ENCODE measurements at regions not wholly inside any gene's neighbourhood (a gene's known extent, or its start where the extent isn't known, plus 50 kb on each side); places are given as distances from the start of the nearest gene placed in this dataset.

DNA sequence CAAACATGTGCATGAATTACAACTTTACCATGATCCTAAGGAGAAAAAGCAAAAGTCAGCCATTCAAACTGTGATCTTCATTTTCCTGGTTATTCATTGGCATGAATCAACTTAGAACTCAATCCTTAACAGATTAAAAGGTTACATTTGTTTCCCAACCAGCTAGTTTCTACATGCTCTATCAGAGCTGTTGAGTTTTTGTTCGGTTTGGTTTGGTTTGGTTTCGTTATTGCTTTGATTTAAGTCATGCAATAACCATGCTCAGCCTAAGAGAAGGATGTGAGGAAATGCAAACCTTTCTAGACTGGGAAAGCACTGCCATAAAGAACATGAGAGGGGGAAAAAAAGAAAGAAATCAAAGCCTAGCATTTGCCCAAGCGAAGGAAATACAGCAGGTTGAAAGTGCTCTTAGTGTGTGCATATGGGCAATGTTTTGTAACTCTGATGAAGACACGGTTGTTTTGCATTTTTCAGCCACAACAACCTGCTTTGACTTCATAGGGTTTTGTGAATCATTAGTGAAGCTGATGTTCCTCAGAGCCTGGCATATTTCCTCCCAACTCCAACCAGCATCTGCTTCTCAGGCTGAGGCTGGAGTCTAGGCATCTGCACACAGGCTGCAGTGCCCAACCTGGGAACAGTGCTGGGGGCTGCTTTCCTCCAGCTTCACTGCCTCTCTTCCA lies 234.3 kb downstream of the ZNF674 start:
- Histone ChIP-seq H3K4me1 (ENCODE audit: control insufficient read depth, insufficient read depth, low read length) (no peaks in the 10 kb centered on the region), H3K36me3 (ENCODE audit: control insufficient read depth in 2 of 2, insufficient read depth in 1 of 2, low read length in 2 of 2) (no peaks in the 10 kb centered on the region), H3K27ac (ENCODE audit: extremely low read depth, low read depth, low read length) (no peak overlapping the region), H3K4me3 (ENCODE audit: low read depth, low read length) (no peak overlapping the region), H3K9me3 (ENCODE audit: control insufficient read depth, insufficient read depth, low read depth, low read length) (no peaks in the 10 kb centered on the region)
- ChIA-PET POLR2A (no interaction called here), CTCF (interaction anchor here (1.0 kb wide), 1 partner anchor 30 kb away, joined by 3 read pairs; no protein-coding TSS in a partner anchor)
- TF ChIP-seq YY1 (tag by site-specific recombination; IDR thresholded peaks at IDR 0.05) = no peak
- no peak for TF ChIP-seq ZNF221 (tag by site-specific recombination; IDR thresholded peaks at IDR 0.05; ENCODE audit: borderline replicate concordance)
- TF ChIP-seq KLF10 (tag by site-specific recombination; IDR thresholded peaks at IDR 0.05) = no peak
- no peak for TF ChIP-seq ZNF521 (tag by site-specific recombination; IDR thresholded peaks at IDR 0.05)

DNA sequence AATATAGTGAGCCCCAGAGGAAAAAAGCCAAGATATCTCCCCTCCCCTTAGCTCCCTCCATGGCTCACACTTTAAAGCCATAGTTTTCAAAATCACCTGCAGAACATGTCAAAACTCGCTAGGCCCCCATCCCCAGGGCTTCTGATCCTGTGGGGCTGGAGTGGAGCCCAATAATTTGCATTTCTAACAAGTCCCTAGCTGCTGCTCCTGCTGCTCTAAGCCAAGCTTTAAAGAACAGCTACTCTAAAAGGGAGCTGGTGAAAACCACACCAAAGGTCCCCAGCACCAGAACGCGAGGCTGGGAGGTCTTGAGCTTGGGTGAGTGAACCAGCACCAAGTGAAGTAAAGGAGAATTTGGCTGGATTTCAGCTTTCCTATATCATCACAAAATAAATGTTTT lies 237.1 kb downstream of the ZNF674 start:
- TF ChIP-seq ZNF560 (tag by site-specific recombination; IDR thresholded peaks at IDR 0.05; ENCODE audit: borderline replicate concordance) = no peak
- TF ChIP-seq ZNF248 (tag by site-specific recombination; IDR thresholded peaks at IDR 0.05) = no peak
- TF ChIP-seq, protein P1, sequence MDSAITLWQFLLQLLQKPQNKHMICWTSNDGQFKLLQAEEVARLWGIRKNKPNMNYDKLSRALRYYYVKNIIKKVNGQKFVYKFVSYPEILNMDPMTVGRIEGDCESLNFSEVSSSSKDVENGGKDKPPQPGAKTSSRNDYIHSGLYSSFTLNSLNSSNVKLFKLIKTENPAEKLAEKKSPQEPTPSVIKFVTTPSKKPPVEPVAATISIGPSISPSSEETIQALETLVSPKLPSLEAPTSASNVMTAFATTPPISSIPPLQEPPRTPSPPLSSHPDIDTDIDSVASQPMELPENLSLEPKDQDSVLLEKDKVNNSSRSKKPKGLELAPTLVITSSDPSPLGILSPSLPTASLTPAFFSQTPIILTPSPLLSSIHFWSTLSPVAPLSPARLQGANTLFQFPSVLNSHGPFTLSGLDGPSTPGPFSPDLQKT (IDR thresholded peaks at IDR 0.05; ENCODE audit: borderline replicate concordance, low read depth, low read length) = no peak
- no peak for TF ChIP-seq ZNF335 (tag by site-specific recombination; conservative IDR thresholded peaks at IDR 0.05)
- no peak for TF ChIP-seq SCRT2 (tag by site-specific recombination; IDR thresholded peaks at IDR 0.05)
- no peak for TF ChIP-seq ZNF350 (tag by site-specific recombination; IDR thresholded peaks at IDR 0.05)
- TF ChIP-seq, protein P2, sequence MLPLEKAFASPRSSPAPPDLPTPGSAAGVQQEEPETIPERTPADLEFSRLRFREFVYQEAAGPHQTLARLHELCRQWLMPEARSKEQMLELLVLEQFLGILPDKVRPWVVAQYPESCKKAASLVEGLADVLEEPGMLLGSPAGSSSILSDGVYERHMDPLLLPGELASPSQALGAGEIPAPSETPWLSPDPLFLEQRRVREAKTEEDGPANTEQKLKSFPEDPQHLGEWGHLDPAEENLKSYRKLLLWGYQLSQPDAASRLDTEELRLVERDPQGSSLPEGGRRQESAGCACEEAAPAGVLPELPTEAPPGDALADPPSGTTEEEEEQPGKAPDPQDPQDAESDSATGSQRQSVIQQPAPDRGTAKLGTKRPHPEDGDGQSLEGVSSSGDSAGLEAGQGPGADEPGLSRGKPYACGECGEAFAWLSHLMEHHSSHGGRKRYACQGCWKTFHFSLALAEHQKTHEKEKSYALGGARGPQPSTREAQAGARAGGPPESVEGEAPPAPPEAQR (tag by site-specific recombination; IDR thresholded peaks at IDR 0.05) = no peak
- TF ChIP-seq, protein P3, sequence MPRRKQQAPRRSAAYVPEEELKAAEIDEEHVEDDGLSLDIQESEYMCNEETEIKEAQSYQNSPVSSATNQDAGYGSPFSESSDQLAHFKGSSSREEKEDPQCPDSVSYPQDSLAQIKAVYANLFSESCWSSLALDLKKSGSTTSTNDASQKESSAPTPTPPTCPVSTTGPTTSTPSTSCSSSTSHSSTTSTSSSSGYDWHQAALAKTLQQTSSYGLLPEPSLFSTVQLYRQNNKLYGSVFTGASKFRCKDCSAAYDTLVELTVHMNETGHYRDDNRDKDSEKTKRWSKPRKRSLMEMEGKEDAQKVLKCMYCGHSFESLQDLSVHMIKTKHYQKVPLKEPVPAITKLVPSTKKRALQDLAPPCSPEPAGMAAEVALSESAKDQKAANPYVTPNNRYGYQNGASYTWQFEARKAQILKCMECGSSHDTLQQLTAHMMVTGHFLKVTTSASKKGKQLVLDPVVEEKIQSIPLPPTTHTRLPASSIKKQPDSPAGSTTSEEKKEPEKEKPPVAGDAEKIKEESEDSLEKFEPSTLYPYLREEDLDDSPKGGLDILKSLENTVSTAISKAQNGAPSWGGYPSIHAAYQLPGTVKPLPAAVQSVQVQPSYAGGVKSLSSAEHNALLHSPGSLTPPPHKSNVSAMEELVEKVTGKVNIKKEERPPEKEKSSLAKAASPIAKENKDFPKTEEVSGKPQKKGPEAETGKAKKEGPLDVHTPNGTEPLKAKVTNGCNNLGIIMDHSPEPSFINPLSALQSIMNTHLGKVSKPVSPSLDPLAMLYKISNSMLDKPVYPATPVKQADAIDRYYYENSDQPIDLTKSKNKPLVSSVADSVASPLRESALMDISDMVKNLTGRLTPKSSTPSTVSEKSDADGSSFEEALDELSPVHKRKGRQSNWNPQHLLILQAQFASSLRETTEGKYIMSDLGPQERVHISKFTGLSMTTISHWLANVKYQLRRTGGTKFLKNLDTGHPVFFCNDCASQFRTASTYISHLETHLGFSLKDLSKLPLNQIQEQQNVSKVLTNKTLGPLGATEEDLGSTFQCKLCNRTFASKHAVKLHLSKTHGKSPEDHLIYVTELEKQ (tag by site-specific recombination; IDR thresholded peaks at IDR 0.05; ENCODE audit: borderline replicate concordance) = no peak
- TF ChIP-seq, protein P4, sequence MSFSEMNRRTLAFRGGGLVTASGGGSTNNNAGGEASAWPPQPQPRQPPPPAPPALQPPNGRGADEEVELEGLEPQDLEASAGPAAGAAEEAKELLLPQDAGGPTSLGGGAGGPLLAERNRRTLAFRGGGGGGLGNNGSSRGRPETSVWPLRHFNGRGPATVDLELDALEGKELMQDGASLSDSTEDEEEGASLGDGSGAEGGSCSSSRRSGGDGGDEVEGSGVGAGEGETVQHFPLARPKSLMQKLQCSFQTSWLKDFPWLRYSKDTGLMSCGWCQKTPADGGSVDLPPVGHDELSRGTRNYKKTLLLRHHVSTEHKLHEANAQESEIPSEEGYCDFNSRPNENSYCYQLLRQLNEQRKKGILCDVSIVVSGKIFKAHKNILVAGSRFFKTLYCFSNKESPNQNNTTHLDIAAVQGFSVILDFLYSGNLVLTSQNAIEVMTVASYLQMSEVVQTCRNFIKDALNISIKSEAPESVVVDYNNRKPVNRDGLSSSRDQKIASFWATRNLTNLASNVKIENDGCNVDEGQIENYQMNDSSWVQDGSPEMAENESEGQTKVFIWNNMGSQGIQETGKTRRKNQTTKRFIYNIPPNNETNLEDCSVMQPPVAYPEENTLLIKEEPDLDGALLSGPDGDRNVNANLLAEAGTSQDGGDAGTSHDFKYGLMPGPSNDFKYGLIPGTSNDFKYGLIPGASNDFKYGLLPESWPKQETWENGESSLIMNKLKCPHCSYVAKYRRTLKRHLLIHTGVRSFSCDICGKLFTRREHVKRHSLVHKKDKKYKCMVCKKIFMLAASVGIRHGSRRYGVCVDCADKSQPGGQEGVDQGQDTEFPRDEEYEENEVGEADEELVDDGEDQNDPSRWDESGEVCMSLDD (tag by site-specific recombination; IDR thresholded peaks at IDR 0.05) = no peak
- no peak for TF ChIP-seq ZNF776 (tag by site-specific recombination; IDR thresholded peaks at IDR 0.05; ENCODE audit: borderline replicate concordance)
- no peak for TF ChIP-seq ZNF140 (tag by site-specific recombination; IDR thresholded peaks at IDR 0.05)
- TF ChIP-seq, protein P5, sequence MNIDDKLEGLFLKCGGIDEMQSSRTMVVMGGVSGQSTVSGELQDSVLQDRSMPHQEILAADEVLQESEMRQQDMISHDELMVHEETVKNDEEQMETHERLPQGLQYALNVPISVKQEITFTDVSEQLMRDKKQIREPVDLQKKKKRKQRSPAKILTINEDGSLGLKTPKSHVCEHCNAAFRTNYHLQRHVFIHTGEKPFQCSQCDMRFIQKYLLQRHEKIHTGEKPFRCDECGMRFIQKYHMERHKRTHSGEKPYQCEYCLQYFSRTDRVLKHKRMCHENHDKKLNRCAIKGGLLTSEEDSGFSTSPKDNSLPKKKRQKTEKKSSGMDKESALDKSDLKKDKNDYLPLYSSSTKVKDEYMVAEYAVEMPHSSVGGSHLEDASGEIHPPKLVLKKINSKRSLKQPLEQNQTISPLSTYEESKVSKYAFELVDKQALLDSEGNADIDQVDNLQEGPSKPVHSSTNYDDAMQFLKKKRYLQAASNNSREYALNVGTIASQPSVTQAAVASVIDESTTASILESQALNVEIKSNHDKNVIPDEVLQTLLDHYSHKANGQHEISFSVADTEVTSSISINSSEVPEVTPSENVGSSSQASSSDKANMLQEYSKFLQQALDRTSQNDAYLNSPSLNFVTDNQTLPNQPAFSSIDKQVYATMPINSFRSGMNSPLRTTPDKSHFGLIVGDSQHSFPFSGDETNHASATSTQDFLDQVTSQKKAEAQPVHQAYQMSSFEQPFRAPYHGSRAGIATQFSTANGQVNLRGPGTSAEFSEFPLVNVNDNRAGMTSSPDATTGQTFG (tag by site-specific recombination; IDR thresholded peaks at IDR 0.05; ENCODE audit: borderline replicate concordance) = no peak
- no peak for TF ChIP-seq GLI4 (tag by site-specific recombination; IDR thresholded peaks at IDR 0.05)
- TF ChIP-seq ZNF416 (tag by site-specific recombination; IDR thresholded peaks at IDR 0.05) = no peak
- TF ChIP-seq ZBTB48 (tag by site-specific recombination; IDR thresholded peaks at IDR 0.05) = no peak
- TF ChIP-seq SP7 (tag by site-specific recombination; IDR thresholded peaks at IDR 0.05) = no peak
- no peak for TF ChIP-seq ZIC2 (tag by site-specific recombination; IDR thresholded peaks at IDR 0.05)

More for the DNA sequence above, 237.1 kb downstream of the ZNF674 start:
- Histone ChIP-seq H3K36me3 (ENCODE audit: control insufficient read depth in 2 of 2, insufficient read depth in 1 of 2, low read length in 2 of 2) (no peaks in the 10 kb centered on the region), H3K27ac (ENCODE audit: extremely low read depth, low read depth, low read length) (no peak overlapping the region), H3K4me1 (ENCODE audit: control insufficient read depth, insufficient read depth, low read length) (no peaks in the 10 kb centered on the region), H3K9me3 (ENCODE audit: control insufficient read depth, insufficient read depth, low read depth, low read length) (no peaks in the 10 kb centered on the region), H3K4me3 (ENCODE audit: low read depth, low read length) (no peak overlapping the region)
- ChIA-PET CTCF (no interaction called here), POLR2A (no interaction called here)

All from HEK293 (cell line).